Neural cell (in vitro differentiated cells): ENCODE measurements at regions not wholly inside any gene's neighbourhood (a gene's known extent, or its start where the extent isn't known, plus 50 kb on each side); places are given as distances from the start of the nearest gene placed in this dataset.

Source experiments
- H2AFZ ChIP-seq: fragments of 200-600, 300-800 bp; sonication (generic), shearing (Covaris generic); 2 replicates; pipeline ENCODE4 v1.6.0; 2014; ENCODE audit warnings: low read depth, mild to moderate bottlenecking, antibody characterized with exemption, low read length, moderate library complexity
- H3F3A ChIP-seq: fragments of 200-600 bp; shearing (Covaris generic); 2 replicates; pipeline ENCODE4 v1.6.1; 2016; ENCODE audit warnings: mild to moderate bottlenecking, moderate library complexity, mixed read lengths, antibody characterized with exemption, low read length; ENCODE audit not compliant: insufficient read depth, poor library complexity, severe bottlenecking
- H3K27ac ChIP-seq: fragments of 200-600, 300-800 bp; sonication (generic), shearing (Covaris generic); 2 replicates; pipeline ENCODE4 v1.5.1; 2014; ENCODE audit warnings: mild to moderate bottlenecking, low read length, moderate library complexity
- H3K27me3 ChIP-seq: fragments of 300-800, 200-600 bp; sonication (generic), shearing (Covaris generic); 2 replicates; pipeline ENCODE4 v1.6.0; 2014; ENCODE audit warnings: mild to moderate bottlenecking, low read depth, low read length, moderate library complexity; ENCODE audit not compliant: insufficient read depth
- H3K36me3 ChIP-seq: fragments of 300-800, 200-600 bp; sonication (generic), shearing (Covaris generic); 2 replicates; pipeline ENCODE4 v1.5.1; 2014; ENCODE audit warnings: mild to moderate bottlenecking, antibody characterized with exemption, low read length, moderate library complexity; ENCODE audit not compliant: insufficient read depth
- H3K4me2 ChIP-seq: fragments of 300-800, 200-600 bp; sonication (generic), shearing (Covaris generic); 2 replicates; pipeline ENCODE4 v1.6.0; 2014; ENCODE audit warnings: mild to moderate bottlenecking, low read length
- H3K4me3 ChIP-seq: fragments of 300-800, 200-600 bp; sonication (generic), shearing (Covaris generic); 2 replicates; pipeline ENCODE4 v1.5.1; 2014; ENCODE audit warnings: mild to moderate bottlenecking, low read length, moderate library complexity
- H3K79me2 ChIP-seq: fragments of 200-600 bp; shearing (Covaris generic); replicated peaks from 2 replicates; pipeline ENCODE4 v1.6.0; 2014; ENCODE audit warnings: mild to moderate bottlenecking, low read length, moderate library complexity; ENCODE audit not compliant: insufficient read depth
- H3K9ac ChIP-seq: fragments of 300-800, 200-600 bp; sonication (generic), shearing (Covaris generic); 2 replicates; pipeline ENCODE4 v1.6.1; 2016; ENCODE audit warnings: mild to moderate bottlenecking, low read length, mixed read lengths
- H3K9me2 ChIP-seq: fragments of 200-600 bp; shearing (Covaris generic); 2 replicates; pipeline ENCODE4 v1.6.1; 2016; ENCODE audit warnings: mild to moderate bottlenecking, low read length, mixed read lengths; ENCODE audit not compliant: insufficient read depth
- H3K9me3 ChIP-seq: fragments of 200-600, 300-800 bp; sonication (generic), shearing (Covaris generic); 2 replicates; pipeline ENCODE4 v1.6.1; 2016; ENCODE audit warnings: mild to moderate bottlenecking, mixed run types, low read length, moderate library complexity, mixed read lengths
- H4K20me1 ChIP-seq: fragments of 200-600 bp; shearing (Covaris generic); 2 replicates; pipeline ENCODE4 v1.6.1; 2016; ENCODE audit warnings: mild to moderate bottlenecking, mixed run types; ENCODE audit not compliant: insufficient read depth
- CTCF ChIP-seq: fragments of 450-650 bp; IDR thresholded peaks from 2 replicates; pipeline ENCODE4 v1.5.1; 2014; ENCODE audit warnings: antibody characterized with exemption, mild to moderate bottlenecking, moderate library complexity; ENCODE audit not compliant: poor library complexity, severe bottlenecking
- EP300 ChIP-seq: fragments of 450-650 bp; conservative IDR thresholded peaks from 2 replicates; pipeline ENCODE4 v1.6.1; 2014; ENCODE audit warnings: antibody characterized with exemption, mild to moderate bottlenecking, moderate library complexity; ENCODE audit not compliant: poor library complexity, severe bottlenecking
- EZH2 ChIP-seq: fragments of 200-600, 300-800 bp; shearing (Covaris generic), sonication (generic); IDR thresholded peaks from 2 replicates; pipeline ENCODE4 v1.6.1; 2014; ENCODE audit warnings: antibody characterized with exemption, low read length, borderline replicate concordance, mild to moderate bottlenecking; ENCODE audit not compliant: insufficient read depth, poor library complexity, severe bottlenecking
- MXI1 ChIP-seq: fragments of 450-650 bp; conservative IDR thresholded peaks from 2 replicates; pipeline ENCODE4 v1.6.1; 2014; ENCODE audit warnings: antibody characterized with exemption, mild to moderate bottlenecking; ENCODE audit not compliant: poor library complexity, severe bottlenecking
- POLR2AphosphoS5 ChIP-seq: IDR thresholded peaks from 2 replicates; pipeline ENCODE4 v1.6.1; 2012
- REST ChIP-seq: IDR thresholded peaks from 2 replicates; pipeline ENCODE4 v1.6.1; 2012; ENCODE audit warnings: borderline replicate concordance
- TAF1 ChIP-seq: IDR thresholded peaks from 2 replicates; pipeline ENCODE4 v1.6.1; 2012; ENCODE audit warnings: low read depth

GRCh38 chr16:50888486-50889261 lies 146.8 kb downstream of the CYLD start:
- Histone ChIP-seq H3F3A (no peaks in the 10 kb centered on the region), H3K4me3 (no peak overlapping the region), H3K36me3 (no peaks in the 10 kb centered on the region), H3K27me3 (no peaks in the 10 kb centered on the region), H3K9me2 (no peaks in the 10 kb centered on the region), H2AFZ (no peak overlapping the region), H3K4me2 (no peak overlapping the region), H3K27ac (no peak overlapping the region), H3K9ac (no peak overlapping the region), H3K9me3 (no peaks in the 10 kb centered on the region), H4K20me1 (no peaks in the 10 kb centered on the region), H3K79me2 (no peaks in the 10 kb centered on the region)
- TF ChIP-seq MXI1 (no peak), EZH2 (no peak)

GRCh38 chr16:50887500-50888298 lies 145.8 kb downstream of the CYLD start:
- TF ChIP-seq REST (no peak), EP300 (no peak), POLR2AphosphoS5 (no peak), MXI1 (no peak), EZH2 (no peak), CTCF (no peak), TAF1 (no peak)

More at GRCh38 chr16:50887500-50888298, 145.8 kb downstream of the CYLD start:
- H3K9ac ChIP-seq, result no peak overlapping the region
- H3K36me3 ChIP-seq, result no peaks in the 10 kb centered on the region
- H3K9me2 ChIP-seq, result no peaks in the 10 kb centered on the region
- no peak overlapping the region for H3K4me3 ChIP-seq
- H3K4me2 ChIP-seq, result no peak overlapping the region
- no peaks in the 10 kb centered on the region for H4K20me1 ChIP-seq
- H3K9me3 ChIP-seq, result no peaks in the 10 kb centered on the region
- no peaks in the 10 kb centered on the region for H3K27me3 ChIP-seq
- H2AFZ ChIP-seq, result no peak overlapping the region
- H3K79me2 ChIP-seq, result no peaks in the 10 kb centered on the region
- no peak overlapping the region for H3K27ac ChIP-seq
- H3F3A ChIP-seq, result no peaks in the 10 kb centered on the region
